ENCODE measurements at regions not wholly inside any gene's neighbourhood (a gene's known extent, or its start where the extent isn't known, plus 50 kb on each side); places are given as distances from the start of the nearest gene placed in this dataset.

DNA sequence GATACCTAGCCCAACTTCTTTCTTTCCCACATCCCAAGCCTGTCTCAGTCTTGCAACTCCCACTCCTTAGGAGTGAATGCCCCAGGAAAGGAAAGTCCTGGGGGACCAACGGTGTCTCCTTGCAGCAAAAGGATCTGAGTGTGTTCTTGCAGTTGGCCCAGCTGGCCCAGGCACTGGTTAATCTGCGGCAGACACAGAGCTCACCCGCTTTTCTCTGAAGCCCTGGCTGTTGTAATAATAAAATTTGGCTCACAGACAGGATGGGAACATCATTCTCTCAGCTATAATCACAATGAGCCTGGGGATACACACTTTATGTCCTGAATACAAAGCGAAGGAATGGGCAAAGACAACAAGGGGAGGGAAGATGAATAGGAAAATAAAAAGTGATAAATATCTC, 185.6 kb upstream of the ADRA1D start:
- TF ChIP-seq, protein P1, sequence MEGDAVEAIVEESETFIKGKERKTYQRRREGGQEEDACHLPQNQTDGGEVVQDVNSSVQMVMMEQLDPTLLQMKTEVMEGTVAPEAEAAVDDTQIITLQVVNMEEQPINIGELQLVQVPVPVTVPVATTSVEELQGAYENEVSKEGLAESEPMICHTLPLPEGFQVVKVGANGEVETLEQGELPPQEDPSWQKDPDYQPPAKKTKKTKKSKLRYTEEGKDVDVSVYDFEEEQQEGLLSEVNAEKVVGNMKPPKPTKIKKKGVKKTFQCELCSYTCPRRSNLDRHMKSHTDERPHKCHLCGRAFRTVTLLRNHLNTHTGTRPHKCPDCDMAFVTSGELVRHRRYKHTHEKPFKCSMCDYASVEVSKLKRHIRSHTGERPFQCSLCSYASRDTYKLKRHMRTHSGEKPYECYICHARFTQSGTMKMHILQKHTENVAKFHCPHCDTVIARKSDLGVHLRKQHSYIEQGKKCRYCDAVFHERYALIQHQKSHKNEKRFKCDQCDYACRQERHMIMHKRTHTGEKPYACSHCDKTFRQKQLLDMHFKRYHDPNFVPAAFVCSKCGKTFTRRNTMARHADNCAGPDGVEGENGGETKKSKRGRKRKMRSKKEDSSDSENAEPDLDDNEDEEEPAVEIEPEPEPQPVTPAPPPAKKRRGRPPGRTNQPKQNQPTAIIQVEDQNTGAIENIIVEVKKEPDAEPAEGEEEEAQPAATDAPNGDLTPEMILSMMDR (IDR thresholded peaks at IDR 0.05), result no peak
- TF ChIP-seq POLR2A (IDR thresholded peaks at IDR 0.05), result no peak
